Adrenal gland (tissue), 5 donors: ENCODE measurements at regions not wholly inside any gene's neighbourhood (a gene's known extent, or its start where the extent isn't known, plus 50 kb on each side); places are given as distances from the start of the nearest gene placed in this dataset.

Experiments used
- POLR2A ChIP-seq, 2 donors: fragments of 450-650 bp; IDR thresholded peaks; one replicate each; pipeline ENCODE4 v1.6.1; 2017; ENCODE audit warnings: antibody characterized with exemption in 2 of 2, mild to moderate bottlenecking in 2 of 2, moderate library complexity in 1 of 2
- TF ChIP-seq, protein P1 (sequence below), 6 experiments: fragments of 450-650 bp in 4 of 6; fragments of 200-600 bp in 2 of 6; sonication (generic) in 1 of 6; IDR thresholded peaks; 1 replicate in 5 of 6; 2 replicates in 1 of 6; pipeline versions ENCODE4 v1.5.1 to v1.8.0; 2016 to 2021; ENCODE audit warnings: antibody characterized with exemption in 6 of 6, mild to moderate bottlenecking in 2 of 6, moderate library complexity in 1 of 6
- donor health status: DM: no; HTN: no; CAD: no.

- TF ChIP-seq, protein P1, sequence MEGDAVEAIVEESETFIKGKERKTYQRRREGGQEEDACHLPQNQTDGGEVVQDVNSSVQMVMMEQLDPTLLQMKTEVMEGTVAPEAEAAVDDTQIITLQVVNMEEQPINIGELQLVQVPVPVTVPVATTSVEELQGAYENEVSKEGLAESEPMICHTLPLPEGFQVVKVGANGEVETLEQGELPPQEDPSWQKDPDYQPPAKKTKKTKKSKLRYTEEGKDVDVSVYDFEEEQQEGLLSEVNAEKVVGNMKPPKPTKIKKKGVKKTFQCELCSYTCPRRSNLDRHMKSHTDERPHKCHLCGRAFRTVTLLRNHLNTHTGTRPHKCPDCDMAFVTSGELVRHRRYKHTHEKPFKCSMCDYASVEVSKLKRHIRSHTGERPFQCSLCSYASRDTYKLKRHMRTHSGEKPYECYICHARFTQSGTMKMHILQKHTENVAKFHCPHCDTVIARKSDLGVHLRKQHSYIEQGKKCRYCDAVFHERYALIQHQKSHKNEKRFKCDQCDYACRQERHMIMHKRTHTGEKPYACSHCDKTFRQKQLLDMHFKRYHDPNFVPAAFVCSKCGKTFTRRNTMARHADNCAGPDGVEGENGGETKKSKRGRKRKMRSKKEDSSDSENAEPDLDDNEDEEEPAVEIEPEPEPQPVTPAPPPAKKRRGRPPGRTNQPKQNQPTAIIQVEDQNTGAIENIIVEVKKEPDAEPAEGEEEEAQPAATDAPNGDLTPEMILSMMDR (IDR thresholded peaks at IDR 0.05), result no peak
- TF ChIP-seq POLR2A (IDR thresholded peaks at IDR 0.05), result no peak
Observed at GRCh38 chr12:90112666-90113065, 404.0 kb upstream of the ATP2B1 start.
